ENCODE measurements at regions not wholly inside any gene's neighbourhood (a gene's known extent, or its start where the extent isn't known, plus 50 kb on each side); places are given as distances from the start of the nearest gene placed in this dataset.

- POLR2A ChIA-PET (ENCODE audit: low non-redundant PET), result no interaction called here
- intact Hi-C loops (cut with micrococcal nuclease; ENCODE audit: unreplicated experiment), result no loop called here
- no peaks in the 10 kb centered on the region for H3K27me3 ChIP-seq (replicated peaks; ENCODE audit: insufficient read depth, low read depth, low read length, poor library complexity)
- H3K4me3 ChIP-seq (ENCODE audit: low read depth, low read length, poor library complexity, severe bottlenecking), result no peak overlapping the region
- BruUV-seq (replicated peaks), result no TSS peak
- CTCF ChIA-PET, result no interaction called here
- no peaks in the 10 kb centered on the region for H3K4me1 ChIP-seq (ENCODE audit: insufficient read depth, low read length, poor library complexity, severe bottlenecking)
- H3K36me3 ChIP-seq (ENCODE audit: insufficient read depth, low read length, poor library complexity, severe bottlenecking), result no peaks in the 10 kb centered on the region
- TF ChIP-seq EZH2 (IDR thresholded peaks at IDR 0.05; ENCODE audit: borderline replicate concordance, low read depth, low read length, poor library complexity, severe bottlenecking) (no peak), CTCF (conservative IDR thresholded peaks at IDR 0.05; ENCODE audit: low read depth, low read length) (no peak)
- DNase-seq (ENCODE audit: low spot score), result no peak
- no peak overlapping the region for H3K27ac ChIP-seq (ENCODE audit: low read depth, low read length, poor library complexity, severe bottlenecking)
- H3K9me3 ChIP-seq (ENCODE audit: low read depth, low read length, poor library complexity, severe bottlenecking), result no peaks in the 10 kb centered on the region
Observed at GRCh38 chr6:119818876-119819275, 469.3 kb upstream of the MAN1A1 start.

DNA sequence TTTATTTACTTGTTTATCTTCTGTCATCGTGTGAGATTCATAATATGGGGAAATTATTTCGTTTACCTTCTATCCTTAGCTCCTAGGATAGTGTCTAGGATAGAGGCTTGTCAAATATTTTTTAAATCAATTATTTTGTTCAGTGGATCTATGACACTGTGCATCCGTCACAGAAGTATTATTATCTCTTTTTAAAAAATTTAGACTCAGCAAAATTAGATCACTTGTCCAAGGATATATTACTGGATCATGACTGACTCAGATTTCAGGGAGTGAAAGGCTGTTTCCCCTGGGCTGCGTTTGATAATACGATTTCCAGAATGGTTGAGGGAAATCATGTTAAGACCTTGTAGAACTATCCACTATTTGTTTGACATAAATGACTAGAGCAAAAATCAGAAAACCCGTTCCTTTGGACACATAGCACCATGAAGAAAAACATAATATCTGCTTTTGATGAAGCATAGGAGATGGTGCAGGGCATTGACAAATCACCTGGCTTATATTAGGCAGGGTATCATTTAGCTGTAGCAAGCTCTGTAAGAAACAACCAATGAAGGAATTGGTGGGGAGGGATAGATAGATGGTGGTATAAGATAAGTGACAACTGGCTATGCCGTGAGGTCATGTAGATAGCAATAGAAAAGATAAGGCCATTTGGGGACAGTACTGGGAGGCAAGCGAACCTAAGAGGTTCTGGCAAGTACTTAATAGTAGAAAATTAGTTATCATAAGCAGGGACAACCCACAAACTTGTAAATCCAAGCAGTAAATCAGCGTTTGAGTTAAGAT is 465.2 kb upstream of the MAN1A1 start:
- no peak for TF ChIP-seq EZH2 (IDR thresholded peaks at IDR 0.05; ENCODE audit: borderline replicate concordance, low read depth, low read length, poor library complexity, severe bottlenecking)
- TF ChIP-seq CTCF (conservative IDR thresholded peaks at IDR 0.05; ENCODE audit: low read depth, low read length), result no peak
- H3K4me1 ChIP-seq (ENCODE audit: insufficient read depth, low read length, poor library complexity, severe bottlenecking), result no peaks in the 10 kb centered on the region
- no peak overlapping the region for H3K4me3 ChIP-seq (ENCODE audit: low read depth, low read length, poor library complexity, severe bottlenecking)
- H3K27me3 ChIP-seq (replicated peaks; ENCODE audit: insufficient read depth, low read depth, low read length, poor library complexity), result no peaks in the 10 kb centered on the region
- no peaks in the 10 kb centered on the region for H3K9me3 ChIP-seq (ENCODE audit: low read depth, low read length, poor library complexity, severe bottlenecking)
- no peaks in the 10 kb centered on the region for H3K36me3 ChIP-seq (ENCODE audit: insufficient read depth, low read length, poor library complexity, severe bottlenecking)
- H3K27ac ChIP-seq (ENCODE audit: low read depth, low read length, poor library complexity, severe bottlenecking), result no peak overlapping the region
- POLR2A ChIA-PET (ENCODE audit: low non-redundant PET), result no interaction called here
- CTCF ChIA-PET, result no interaction called here
- intact Hi-C loops (cut with micrococcal nuclease; ENCODE audit: unreplicated experiment), result no loop called here
- no TSS peak for BruUV-seq (replicated peaks)
- DNase-seq (ENCODE audit: low spot score), result no peak

- H3K9me3 ChIP-seq (ENCODE audit: low read depth, low read length, poor library complexity, severe bottlenecking), result no peaks in the 10 kb centered on the region
- H3K36me3 ChIP-seq (ENCODE audit: insufficient read depth, low read length, poor library complexity, severe bottlenecking), result no peaks in the 10 kb centered on the region
- H3K4me1 ChIP-seq (ENCODE audit: insufficient read depth, low read length, poor library complexity, severe bottlenecking), result no peaks in the 10 kb centered on the region
- ChIA-PET POLR2A (ENCODE audit: low non-redundant PET) (no interaction called here), CTCF (no interaction called here)
- H3K27ac ChIP-seq (ENCODE audit: low read depth, low read length, poor library complexity, severe bottlenecking), result no peak overlapping the region
- no TSS peak for BruUV-seq (replicated peaks)
- DNase-seq (ENCODE audit: low spot score), result no peak
- no peak for TF ChIP-seq EZH2 (IDR thresholded peaks at IDR 0.05; ENCODE audit: borderline replicate concordance, low read depth, low read length, poor library complexity, severe bottlenecking)
- no peak for TF ChIP-seq CTCF (conservative IDR thresholded peaks at IDR 0.05; ENCODE audit: low read depth, low read length)
- no peak overlapping the region for H3K4me3 ChIP-seq (ENCODE audit: low read depth, low read length, poor library complexity, severe bottlenecking)
- no peaks in the 10 kb centered on the region for H3K27me3 ChIP-seq (replicated peaks; ENCODE audit: insufficient read depth, low read depth, low read length, poor library complexity)
- intact Hi-C loops (cut with micrococcal nuclease; ENCODE audit: unreplicated experiment), result no loop called here
Observed at GRCh38 chr6:119802464-119802863, 452.9 kb upstream of the MAN1A1 start.
